Caco-2 (cell line): ENCODE measurements at regions not wholly inside any gene's neighbourhood (a gene's known extent, or its start where the extent isn't known, plus 50 kb on each side); places are given as distances from the start of the nearest gene placed in this dataset.
"Not testable (repeated sequence)": the region's sequence is repeated elsewhere in the genome, so short reads cannot be mapped to it uniquely, and the experiment has no call there.

ENCODE experiments used
- BruUV-seq: library from RNA; stranded (reverse); fragments of 400-500 nt; replicated peaks from 2 replicates; lab custom pipeline; 2021; lab: Mats Ljungman, UMichigan
- CTCF ChIA-PET: fragments of 300-600 bp; sonication (Branson Sonifier 250); formaldehyde crosslinking; loops from one replicate; lab custom pipeline; 2022; ENCODE audit warnings: antibody characterized with exemption; lab: Charles Lee
- POLR2A ChIA-PET: fragments of 300-600 bp; sonication (Branson Sonifier 250); formaldehyde crosslinking; loops from one replicate; lab custom pipeline; 2022; ENCODE audit warnings: antibody characterized with exemption; lab: Charles Lee
- DNase-seq, 2 experiments: peaks; one replicate each; pipeline versions ENCODE4 v3.0.0 to v3.0.0-alpha.2; 2020 to 2022
- H3K27me3 ChIP-seq: replicated peaks from 2 replicates; pipeline ENCODE4 v1.6.0; 2011; ENCODE audit warnings: low read length; ENCODE audit not compliant: control insufficient read depth, insufficient read depth
- H3K36me3 ChIP-seq: 2 replicates; pipeline ENCODE4 v1.5.1; 2011; ENCODE audit warnings: low read length; ENCODE audit not compliant: control insufficient read depth, insufficient read depth
- H3K4me1 ChIP-seq: fragments of 250-450 bp; sonication (Bioruptor Pico); 2 replicates; pipeline ENCODE4 v1.5.1; 2020; ENCODE audit warnings: mild to moderate bottlenecking
- H3K4me3 ChIP-seq: 2 replicates; pipeline ENCODE4 v1.5.1; 2011; ENCODE audit warnings: low read depth, mild to moderate bottlenecking, control low read depth, low read length
- H3K9me3 ChIP-seq: fragments of 250-450 bp; sonication (Bioruptor Pico); 2 replicates; pipeline ENCODE4 v1.5.1; 2020; ENCODE audit warnings: mild to moderate bottlenecking, moderate library complexity
- H3K27ac Mint-ChIP-seq: one replicate; pipeline ENCODE4 v1.8.0; 2022; ENCODE audit warnings: mixed read lengths; ENCODE audit not compliant: unreplicated experiment
- H3K27me3 Mint-ChIP-seq: one replicate; pipeline ENCODE4 v1.8.0; 2022; ENCODE audit warnings: mixed read lengths; ENCODE audit not compliant: insufficient read depth, unreplicated experiment
- H3K36me3 Mint-ChIP-seq: one replicate; pipeline ENCODE4 v1.8.0; 2022; ENCODE audit warnings: mild to moderate bottlenecking, mixed read lengths; ENCODE audit not compliant: insufficient read depth, unreplicated experiment
- H3K4me1 Mint-ChIP-seq: one replicate; pipeline ENCODE4 v1.8.0; 2022; ENCODE audit warnings: low read depth, mixed read lengths; ENCODE audit not compliant: unreplicated experiment
- H3K4me3 Mint-ChIP-seq: one replicate; pipeline ENCODE4 v1.8.0; 2022; ENCODE audit warnings: mild to moderate bottlenecking, moderate library complexity, mixed read lengths; ENCODE audit not compliant: unreplicated experiment
- H3K9me3 Mint-ChIP-seq: one replicate; pipeline ENCODE4 v1.8.0; 2022; ENCODE audit warnings: mixed read lengths; ENCODE audit not compliant: unreplicated experiment
- intact Hi-C: fragments of 100-400 bp; cut with micrococcal nuclease; formaldehyde crosslinking; loops from one replicate; pipeline ENCODE4 v1.10.0; 2022; ENCODE audit not compliant: unreplicated experiment
- TF ChIP-seq, protein P1 (sequence below), 2 experiments: fragments of 200-600 bp in 1 of 2; IDR thresholded peaks; 1 replicate in 1 of 2; 2 replicates in 1 of 2; pipeline versions ENCODE4 v1.5.1 to v1.8.0; 2011 to 2022; ENCODE audit warnings: antibody characterized with exemption in 1 of 2, control low read depth in 1 of 2, inconsistent platforms in 1 of 2, low read depth in 1 of 2, low read length in 1 of 2, mild to moderate bottlenecking in 1 of 2, moderate library complexity in 1 of 2; ENCODE audit not compliant: insufficient read depth in 1 of 2, severe bottlenecking in 1 of 2, unreplicated experiment in 1 of 2

- H3K36me3 ChIP-seq: no peaks in the 10 kb centered on the region
- H3K4me3 ChIP-seq: no peak overlapping the region
- Mint-ChIP-seq H3K9me3 (peaks cover 14% of the 10 kb centered on the region), H3K4me1 (no peaks in the 10 kb centered on the region), H3K27me3 (peaks cover 2% of the 10 kb centered on the region), H3K4me3 (no peak overlapping the region), H3K27ac (no peak overlapping the region), H3K36me3 (no peaks in the 10 kb centered on the region)
- TF ChIP-seq, protein P1, sequence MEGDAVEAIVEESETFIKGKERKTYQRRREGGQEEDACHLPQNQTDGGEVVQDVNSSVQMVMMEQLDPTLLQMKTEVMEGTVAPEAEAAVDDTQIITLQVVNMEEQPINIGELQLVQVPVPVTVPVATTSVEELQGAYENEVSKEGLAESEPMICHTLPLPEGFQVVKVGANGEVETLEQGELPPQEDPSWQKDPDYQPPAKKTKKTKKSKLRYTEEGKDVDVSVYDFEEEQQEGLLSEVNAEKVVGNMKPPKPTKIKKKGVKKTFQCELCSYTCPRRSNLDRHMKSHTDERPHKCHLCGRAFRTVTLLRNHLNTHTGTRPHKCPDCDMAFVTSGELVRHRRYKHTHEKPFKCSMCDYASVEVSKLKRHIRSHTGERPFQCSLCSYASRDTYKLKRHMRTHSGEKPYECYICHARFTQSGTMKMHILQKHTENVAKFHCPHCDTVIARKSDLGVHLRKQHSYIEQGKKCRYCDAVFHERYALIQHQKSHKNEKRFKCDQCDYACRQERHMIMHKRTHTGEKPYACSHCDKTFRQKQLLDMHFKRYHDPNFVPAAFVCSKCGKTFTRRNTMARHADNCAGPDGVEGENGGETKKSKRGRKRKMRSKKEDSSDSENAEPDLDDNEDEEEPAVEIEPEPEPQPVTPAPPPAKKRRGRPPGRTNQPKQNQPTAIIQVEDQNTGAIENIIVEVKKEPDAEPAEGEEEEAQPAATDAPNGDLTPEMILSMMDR (IDR thresholded peaks at IDR 0.05; ENCODE audit: insufficient read depth in 1 of 2, low read depth in 1 of 2, low read length in 1 of 2, severe bottlenecking in 1 of 2, unreplicated experiment in 1 of 2): no peak
- DNase-seq: no peak
- intact Hi-C loops: no loop called here
- CTCF ChIA-PET: no interaction called here
- H3K4me1 ChIP-seq: no peaks in the 10 kb centered on the region
- H3K27me3 ChIP-seq: no peaks in the 10 kb centered on the region
- POLR2A ChIA-PET: no interaction called here
- no TSS peak for BruUV-seq
- no peaks in the 10 kb centered on the region for H3K9me3 ChIP-seq
These were observed 75.5 kb downstream of the SERINC2 start for GRCh38 chr1:31488528-31488927.

- H3K36me3 Mint-ChIP-seq, H3K36me3 ChIP-seq, H3K27me3 Mint-ChIP-seq, H3K9me3 ChIP-seq, CTCF ChIA-PET, intact Hi-C loops, BruUV-seq, H3K4me1 Mint-ChIP-seq, H3K27me3 ChIP-seq, POLR2A ChIA-PET, H3K4me1 ChIP-seq, H3K4me3 Mint-ChIP-seq, DNase-seq, H3K27ac Mint-ChIP-seq, H3K4me3 ChIP-seq: not testable (repeated sequence)
- H3K9me3 Mint-ChIP-seq: peaks cover 14% of the 10 kb centered on the region
These were observed 76.6 kb downstream of the SERINC2 start for GRCh38 chr1:31489575-31489974.

GRCh38 chr1:31490596-31490995, 77.6 kb downstream of the SERINC2 start:
- H3K4me3 Mint-ChIP-seq, BruUV-seq, CTCF ChIA-PET, DNase-seq, H3K4me1 Mint-ChIP-seq, H3K4me3 ChIP-seq, H3K27ac Mint-ChIP-seq, POLR2A ChIA-PET, H3K9me3 ChIP-seq, H3K27me3 Mint-ChIP-seq, H3K4me1 ChIP-seq, H3K36me3 Mint-ChIP-seq, intact Hi-C loops, H3K27me3 ChIP-seq, H3K36me3 ChIP-seq: not testable (repeated sequence)
- peaks cover 14% of the 10 kb centered on the region for H3K9me3 Mint-ChIP-seq

DNA sequence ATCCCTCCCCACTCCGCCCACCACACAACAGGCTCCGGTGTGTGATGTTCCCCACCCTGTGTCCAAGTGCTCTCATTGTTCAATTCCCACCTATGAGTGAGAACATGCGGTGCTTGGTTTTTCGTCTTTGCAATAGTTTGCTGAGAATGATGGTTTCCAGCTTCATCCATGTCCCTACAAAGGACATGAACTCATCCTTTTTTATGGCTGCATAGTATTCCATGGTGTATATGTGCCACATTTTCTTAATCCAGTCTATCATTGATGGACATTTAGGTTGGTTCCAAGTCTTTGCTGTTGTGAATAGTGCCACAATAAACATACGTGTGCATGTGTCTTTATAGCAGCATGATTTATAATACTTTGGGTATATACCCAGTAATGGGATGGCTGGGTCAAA, 81.0 kb upstream of the TINAGL1 start:
- H3K36me3 ChIP-seq, DNase-seq, H3K4me3 ChIP-seq, H3K4me1 Mint-ChIP-seq, H3K4me3 Mint-ChIP-seq, H3K9me3 ChIP-seq, H3K27me3 ChIP-seq, CTCF ChIA-PET, intact Hi-C loops, POLR2A ChIA-PET, H3K27me3 Mint-ChIP-seq, H3K4me1 ChIP-seq, H3K36me3 Mint-ChIP-seq, BruUV-seq, H3K9me3 Mint-ChIP-seq, H3K27ac Mint-ChIP-seq: not testable (repeated sequence)

DNA sequence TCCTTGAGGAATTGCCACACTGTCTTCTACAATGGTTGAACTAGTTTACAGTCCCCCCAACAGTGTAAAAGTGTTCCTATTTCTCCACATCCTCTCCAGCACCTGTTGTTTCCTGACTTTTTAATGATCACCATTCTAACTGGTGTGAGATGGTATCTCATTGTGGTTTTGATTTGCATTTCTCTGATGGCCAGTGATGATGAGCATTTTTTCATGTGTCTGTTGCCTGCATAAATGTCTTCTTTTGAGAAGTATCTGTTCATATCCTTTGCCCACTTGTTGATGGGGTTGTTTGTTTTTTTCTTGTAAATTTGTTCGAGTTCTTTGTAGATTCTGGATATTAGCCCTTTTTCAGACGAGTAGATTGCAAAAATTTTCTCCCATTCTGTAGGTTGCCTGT, 80.5 kb upstream of the TINAGL1 start:
- H3K4me1 ChIP-seq, H3K27me3 Mint-ChIP-seq, H3K36me3 ChIP-seq, H3K9me3 Mint-ChIP-seq, H3K4me1 Mint-ChIP-seq, H3K4me3 ChIP-seq, H3K36me3 Mint-ChIP-seq, H3K27me3 ChIP-seq, H3K4me3 Mint-ChIP-seq, BruUV-seq, H3K9me3 ChIP-seq, H3K27ac Mint-ChIP-seq, CTCF ChIA-PET, POLR2A ChIA-PET, intact Hi-C loops, DNase-seq: not testable (repeated sequence)
